Fibroblast of lung (primary cell): ENCODE measurements at regions not wholly inside any gene's neighbourhood (a gene's known extent, or its start where the extent isn't known, plus 50 kb on each side); places are given as distances from the start of the nearest gene placed in this dataset.

Source experiments
- DNase-seq, 2 donors: peaks; one replicate each; pipeline versions ENCODE4 v3.0.0 to v3.0.0-alpha.2; 2010; ENCODE audit warnings: low read depth in 2 of 2
- H2AFZ ChIP-seq: 2 replicates; pipeline ENCODE4 v1.5.1; 2012; ENCODE audit warnings: low read length, control low read depth, inconsistent platforms
- H3K27ac ChIP-seq: 2 replicates; pipeline ENCODE4 v1.5.1; 2011; ENCODE audit warnings: low read length, control low read depth; ENCODE audit not compliant: insufficient read depth
- H3K27me3 ChIP-seq: 2 replicates; pipeline ENCODE4 v1.5.1; 2011; ENCODE audit warnings: mild to moderate bottlenecking, low read length; ENCODE audit not compliant: control insufficient read depth, insufficient read depth
- H3K36me3 ChIP-seq: 2 replicates; pipeline ENCODE4 v1.5.1; 2011; ENCODE audit warnings: low read length; ENCODE audit not compliant: control insufficient read depth, insufficient read depth
- H3K4me1 ChIP-seq: 2 replicates; pipeline ENCODE4 v1.5.1; 2011; ENCODE audit warnings: low read length; ENCODE audit not compliant: control insufficient read depth, insufficient read depth; ENCODE audit errors: extremely low read depth
- H3K4me2 ChIP-seq: 2 replicates; pipeline ENCODE4 v1.5.1; 2011; ENCODE audit warnings: low read length, control low read depth; ENCODE audit not compliant: insufficient read depth; ENCODE audit errors: extremely low read depth
- H3K4me3 ChIP-seq, 4 experiments: fragments of 200-600 bp in 1 of 4; sonication (generic) in 1 of 4; replicated peaks in 1 of 4; 2 replicates each; pipeline ENCODE4 v1.5.1; 2011 to 2016; ENCODE audit warnings: low read length in 4 of 4, low read depth in 3 of 4, mild to moderate bottlenecking in 3 of 4, control low read depth in 2 of 4, inconsistent platforms in 1 of 4, mixed read lengths in 1 of 4; ENCODE audit not compliant: insufficient read depth in 1 of 4; ENCODE audit errors: control extremely low read depth in 1 of 4
- H3K79me2 ChIP-seq: 2 replicates; pipeline ENCODE4 v1.5.1; 2012; ENCODE audit warnings: mild to moderate bottlenecking, low read length, inconsistent platforms; ENCODE audit not compliant: control insufficient read depth, insufficient read depth
- H3K9ac ChIP-seq: 2 replicates; pipeline ENCODE4 v1.5.1; 2011; ENCODE audit warnings: mild to moderate bottlenecking, low read length, control low read depth; ENCODE audit not compliant: insufficient read depth
- H3K9me3 ChIP-seq: 2 replicates; pipeline ENCODE4 v1.5.1; 2012; ENCODE audit warnings: low read depth, low read length; ENCODE audit not compliant: control insufficient read depth, insufficient read depth
- H4K20me1 ChIP-seq: 2 replicates; pipeline ENCODE4 v1.5.1; 2011; ENCODE audit warnings: low read length; ENCODE audit not compliant: control insufficient read depth, insufficient read depth; ENCODE audit errors: extremely low read depth
- CTCF ChIP-seq, 2 donors: IDR thresholded peaks in 1 of 2; conservative IDR thresholded peaks in 1 of 2; 1 replicate in 1 of 2; 2 replicates in 1 of 2; pipeline ENCODE4 v1.5.1; 2011 to 2012; ENCODE audit warnings: low read length in 2 of 2, control low read depth in 1 of 2, inconsistent platforms in 1 of 2, low read depth in 1 of 2, mild to moderate bottlenecking in 1 of 2
- EZH2 ChIP-seq: IDR thresholded peaks from 2 replicates; pipeline ENCODE4 v1.5.1; 2012; ENCODE audit warnings: low read length, control low read depth, mild to moderate bottlenecking; ENCODE audit errors: missing control alignments

GRCh38 chr12:28693565-28694219 is 455.4 kb upstream of the FAR2 start:
- TF ChIP-seq CTCF (conservative IDR thresholded peaks at IDR 0.05 in 1 of 2, IDR thresholded peaks at IDR 0.05 in 1 of 2; ENCODE audit: low read depth in 1 of 2, low read length in 2 of 2) (no peak), EZH2 (no peak)
- Histone ChIP-seq H2AFZ (no peak overlapping the region), H3K4me3 (no peak overlapping the region), H3K79me2 (no peaks in the 10 kb centered on the region), H3K4me2 (no peak overlapping the region), H3K36me3 (no peaks in the 10 kb centered on the region), H3K9me3 (no peaks in the 10 kb centered on the region), H3K9ac (no peak overlapping the region), H3K27ac (no peak overlapping the region), H4K20me1 (no peaks in the 10 kb centered on the region), H3K27me3 (no peaks in the 10 kb centered on the region), H3K4me1 (no peaks in the 10 kb centered on the region)
- no peak for DNase-seq

GRCh38 chr12:28698553-28698952 is 450.5 kb upstream of the FAR2 start:
- Histone ChIP-seq H3K27ac (no peak overlapping the region), H3K4me1 (no peaks in the 10 kb centered on the region), H3K9ac (no peak overlapping the region), H2AFZ (no peak overlapping the region), H3K9me3 (no peaks in the 10 kb centered on the region), H4K20me1 (no peaks in the 10 kb centered on the region), H3K4me3 (no peak overlapping the region), H3K36me3 (no peaks in the 10 kb centered on the region), H3K79me2 (no peaks in the 10 kb centered on the region), H3K4me2 (no peak overlapping the region), H3K27me3 (no peaks in the 10 kb centered on the region)
- TF ChIP-seq EZH2 (no peak), CTCF (conservative IDR thresholded peaks at IDR 0.05 in 1 of 2, IDR thresholded peaks at IDR 0.05 in 1 of 2; ENCODE audit: low read depth in 1 of 2, low read length in 2 of 2) (no peak)
- no peak for DNase-seq

DNA sequence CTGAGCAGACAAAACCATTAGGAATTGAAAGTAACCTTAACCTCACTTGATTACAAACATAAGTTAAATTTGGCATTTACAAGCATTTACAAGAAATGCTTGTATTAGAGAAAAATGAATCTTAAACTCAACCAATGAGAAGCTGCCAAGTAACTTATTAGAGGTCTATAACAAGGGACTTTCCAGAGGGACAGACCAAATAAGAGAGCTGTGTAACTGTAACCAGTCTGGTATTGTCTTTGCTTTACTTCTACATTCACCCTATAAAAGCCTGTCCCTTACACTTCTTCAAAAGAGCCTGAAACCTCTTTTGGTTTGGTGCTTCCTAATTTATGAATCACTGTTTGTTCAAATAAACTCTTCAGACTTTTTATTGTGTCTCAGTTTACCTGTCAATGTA is 450.0 kb upstream of the FAR2 start:
- Histone ChIP-seq H4K20me1 (no peaks in the 10 kb centered on the region), H3K79me2 (no peaks in the 10 kb centered on the region), H3K9ac (no peak overlapping the region), H3K27me3 (no peaks in the 10 kb centered on the region), H2AFZ (no peak overlapping the region), H3K4me2 (no peak overlapping the region), H3K4me3 (no peak overlapping the region), H3K4me1 (no peaks in the 10 kb centered on the region), H3K27ac (no peak overlapping the region), H3K36me3 (no peaks in the 10 kb centered on the region), H3K9me3 (no peaks in the 10 kb centered on the region)
- no peak for DNase-seq
- TF ChIP-seq EZH2 = no peak
